Sigmoid colon (tissue), 4 donors: ENCODE measurements at regions not wholly inside any gene's neighbourhood (a gene's known extent, or its start where the extent isn't known, plus 50 kb on each side); places are given as distances from the start of the nearest gene placed in this dataset.

Experiments
- EP300 ChIP-seq, 4 donors: sonication (generic); formaldehyde crosslinking; IDR thresholded peaks; one replicate each; pipeline ENCODE4 v1.6.1; 2017; ENCODE audit warnings: antibody characterized with exemption in 4 of 4
- POLR2A ChIP-seq, 2 donors: fragments of 450-650 bp; IDR thresholded peaks; one replicate each; pipeline ENCODE4 v1.6.1; 2016; ENCODE audit warnings: antibody characterized with exemption in 2 of 2, mild to moderate bottlenecking in 2 of 2, moderate library complexity in 2 of 2
- TF ChIP-seq, protein P1 (sequence below), 4 experiments: fragments of 450-650 bp in 3 of 4; fragments of 200-600 bp in 1 of 4; IDR thresholded peaks; one replicate each; pipeline ENCODE4 v1.5.1; 2016 to 2019; ENCODE audit warnings: antibody characterized with exemption in 4 of 4, mild to moderate bottlenecking in 3 of 4, moderate library complexity in 2 of 4

DNA sequence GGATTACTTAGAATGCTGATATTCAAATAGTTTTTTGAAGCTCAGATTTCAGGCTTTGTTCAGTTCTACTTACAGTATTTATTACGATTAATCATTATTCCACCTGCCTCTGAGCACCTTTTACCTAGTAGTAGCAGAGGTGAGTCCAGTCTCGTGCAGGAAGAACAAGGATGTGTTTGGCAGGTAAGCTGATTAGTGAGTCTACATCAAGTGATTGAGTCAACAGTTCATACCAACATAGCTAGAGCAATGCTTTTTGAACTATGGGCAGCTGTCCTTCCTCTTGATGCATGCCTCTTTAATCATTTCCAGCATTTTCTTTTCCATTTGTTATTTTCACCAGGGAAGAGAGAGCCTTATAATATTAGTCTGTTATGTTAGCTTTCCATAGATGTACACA, 838.9 kb downstream of the USP25 start:
- TF ChIP-seq EP300 (IDR thresholded peaks at IDR 0.05) (no peak), POLR2A (IDR thresholded peaks at IDR 0.05) (no peak)
- TF ChIP-seq, protein P1, sequence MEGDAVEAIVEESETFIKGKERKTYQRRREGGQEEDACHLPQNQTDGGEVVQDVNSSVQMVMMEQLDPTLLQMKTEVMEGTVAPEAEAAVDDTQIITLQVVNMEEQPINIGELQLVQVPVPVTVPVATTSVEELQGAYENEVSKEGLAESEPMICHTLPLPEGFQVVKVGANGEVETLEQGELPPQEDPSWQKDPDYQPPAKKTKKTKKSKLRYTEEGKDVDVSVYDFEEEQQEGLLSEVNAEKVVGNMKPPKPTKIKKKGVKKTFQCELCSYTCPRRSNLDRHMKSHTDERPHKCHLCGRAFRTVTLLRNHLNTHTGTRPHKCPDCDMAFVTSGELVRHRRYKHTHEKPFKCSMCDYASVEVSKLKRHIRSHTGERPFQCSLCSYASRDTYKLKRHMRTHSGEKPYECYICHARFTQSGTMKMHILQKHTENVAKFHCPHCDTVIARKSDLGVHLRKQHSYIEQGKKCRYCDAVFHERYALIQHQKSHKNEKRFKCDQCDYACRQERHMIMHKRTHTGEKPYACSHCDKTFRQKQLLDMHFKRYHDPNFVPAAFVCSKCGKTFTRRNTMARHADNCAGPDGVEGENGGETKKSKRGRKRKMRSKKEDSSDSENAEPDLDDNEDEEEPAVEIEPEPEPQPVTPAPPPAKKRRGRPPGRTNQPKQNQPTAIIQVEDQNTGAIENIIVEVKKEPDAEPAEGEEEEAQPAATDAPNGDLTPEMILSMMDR (IDR thresholded peaks at IDR 0.05) = no peak
